Smooth muscle cell (in vitro differentiated cells): ENCODE measurements at regions not wholly inside any gene's neighbourhood (a gene's known extent, or its start where the extent isn't known, plus 50 kb on each side); places are given as distances from the start of the nearest gene placed in this dataset.
A peak's percentile ranks its signal among the peaks of the same experiment; 100 is the strongest.
"Not testable (repeated sequence)": the region's sequence is repeated elsewhere in the genome, so short reads cannot be mapped to it uniquely, and the experiment has no call there.

Source experiments
- DNase-seq: peaks from one replicate; lab custom pipeline; 2025; ENCODE audit not compliant: unreplicated experiment; lab: John Stamatoyannopoulos, UW
- H2AFZ ChIP-seq: fragments of 200-600 bp; sonication (generic); 2 replicates; pipeline ENCODE4 v1.6.0; 2016; ENCODE audit warnings: antibody characterized with exemption, low read depth, mild to moderate bottlenecking
- H3F3A ChIP-seq: fragments of 200-600 bp; sonication (generic); 2 replicates; pipeline ENCODE4 v1.6.0; 2017; ENCODE audit warnings: antibody characterized with exemption, low read depth
- H3K27ac ChIP-seq: fragments of 200-600 bp; sonication (generic); 2 replicates; pipeline ENCODE4 v1.5.1; 2016; ENCODE audit warnings: low read depth, mild to moderate bottlenecking
- H3K27me3 ChIP-seq: fragments of 200-600 bp; sonication (generic); 2 replicates; pipeline ENCODE4 v1.6.1; 2016; ENCODE audit warnings: low read depth, mild to moderate bottlenecking
- H3K36me3 ChIP-seq: fragments of 200-600 bp; sonication (generic); 2 replicates; pipeline ENCODE4 v1.5.1; 2016; ENCODE audit warnings: low read depth
- H3K4me1 ChIP-seq: fragments of 200-600 bp; sonication (generic); 2 replicates; pipeline ENCODE4 v1.5.1; 2016; ENCODE audit warnings: low read depth
- H3K4me2 ChIP-seq: fragments of 200-600 bp; sonication (generic); 2 replicates; pipeline ENCODE4 v1.6.0; 2016; ENCODE audit warnings: mild to moderate bottlenecking
- H3K4me3 ChIP-seq: fragments of 200-600 bp; sonication (generic); 2 replicates; pipeline ENCODE4 v1.5.1; 2016; ENCODE audit warnings: mild to moderate bottlenecking
- H3K79me2 ChIP-seq: fragments of 200-600 bp; sonication (generic); 2 replicates; pipeline ENCODE4 v1.6.0; 2016; ENCODE audit warnings: low read depth, mild to moderate bottlenecking
- H3K9ac ChIP-seq: fragments of 200-600 bp; sonication (generic); 2 replicates; pipeline ENCODE4 v1.6.0; 2016; ENCODE audit warnings: low read depth
- H3K9me3 ChIP-seq: fragments of 200-600 bp; sonication (generic); replicated peaks from 2 replicates; pipeline ENCODE4 v1.5.1; 2016; ENCODE audit warnings: low read depth
- H4K20me1 ChIP-seq: fragments of 200-600 bp; sonication (generic); 2 replicates; pipeline ENCODE4 v1.6.0; 2016; ENCODE audit warnings: low read depth
- CTCF ChIP-seq: fragments of 200-600 bp; sonication (generic); IDR thresholded peaks from 2 replicates; pipeline ENCODE4 v1.5.1; 2017; ENCODE audit warnings: borderline replicate concordance, mild to moderate bottlenecking, antibody characterized with exemption; ENCODE audit not compliant: insufficient read depth, poor library complexity, severe bottlenecking
- WGBS: methylation state at CpG from one replicate; pipeline ENCODE4 v1.1.7; 2016; ENCODE audit warnings: low lambda C conversion rate; 5-methylcytosine and 5-hydroxymethylcytosine counted together

GRCh38 chr3:124063197-124063909, 71.4 kb upstream of the ROPN1 start:
- Histone ChIP-seq H2AFZ (no peak overlapping the region), H3K9me3 (no peaks in the 10 kb centered on the region), H3F3A (peaks cover 3% of the 10 kb centered on the region), H3K79me2 (peaks cover 38% of the 10 kb centered on the region), H3K4me3 (no peak overlapping the region), H3K36me3 (no peaks in the 10 kb centered on the region), H3K27ac (no peak overlapping the region), H3K9ac (no peak overlapping the region), H3K27me3 (no peaks in the 10 kb centered on the region), H3K4me1 (peaks cover 11% of the 10 kb centered on the region), H4K20me1 (peaks cover 85% of the 10 kb centered on the region), H3K4me2 (peak overlapping the region; percentile 34)
- 83% methylated on average over 9 of the region's 9 CpGs for WGBS
- no peak for DNase-seq
- TF ChIP-seq CTCF, result no peak

- no peaks in the 10 kb centered on the region for H3K27me3 ChIP-seq
- WGBS, result 37% methylated on average over 1 of the region's 1 CpG
- H4K20me1 ChIP-seq, result peaks cover 90% of the 10 kb centered on the region
- H3K79me2 ChIP-seq, result peaks cover 36% of the 10 kb centered on the region
- peaks cover 11% of the 10 kb centered on the region for H3K4me1 ChIP-seq
- no peak overlapping the region for H3K4me3 ChIP-seq
- no peak for TF ChIP-seq CTCF
- H3K36me3 ChIP-seq, result no peaks in the 10 kb centered on the region
- peaks cover 3% of the 10 kb centered on the region for H3F3A ChIP-seq
- DNase-seq, result no peak
- H3K27ac ChIP-seq, result no peak overlapping the region
- H3K4me2 ChIP-seq, result peak overlapping the region; percentile 8
- no peak overlapping the region for H3K9ac ChIP-seq
- no peak overlapping the region for H2AFZ ChIP-seq
- no peaks in the 10 kb centered on the region for H3K9me3 ChIP-seq
These were observed 72.1 kb upstream of the ROPN1 start for GRCh38 chr3:124064050-124064449.

GRCh38 chr3:124066543-124066942, 74.6 kb upstream of the ROPN1 start:
- not testable (repeated sequence) for DNase-seq, H3K27ac ChIP-seq, H3K9ac ChIP-seq, H3K27me3 ChIP-seq, H3K4me2 ChIP-seq, H3K9me3 ChIP-seq, H3F3A ChIP-seq, H3K4me3 ChIP-seq, H3K36me3 ChIP-seq, H2AFZ ChIP-seq
- peaks cover 13% of the 10 kb centered on the region for H3K4me1 ChIP-seq
- H3K79me2 ChIP-seq, result peaks cover 24% of the 10 kb centered on the region
- 65% methylated on average over 3 of the region's 3 CpGs for WGBS
- H4K20me1 ChIP-seq, result peaks cover 91% of the 10 kb centered on the region

GRCh38 chr3:124069706-124070105, 77.8 kb upstream of the ROPN1 start:
- not testable (repeated sequence) for H3F3A ChIP-seq, H3K9ac ChIP-seq, H3K4me1 ChIP-seq, H2AFZ ChIP-seq, DNase-seq, H3K36me3 ChIP-seq, H3K9me3 ChIP-seq, H3K4me3 ChIP-seq, H3K27me3 ChIP-seq
- Histone ChIP-seq H3K4me2 (peak overlapping the region; percentile 42), H3K79me2 (peaks cover 22% of the 10 kb centered on the region), H3K27ac (peak overlapping the region; percentile 19), H4K20me1 (peaks cover 91% of the 10 kb centered on the region)
- WGBS, result 5% methylated on average over 2 of the region's 2 CpGs

GRCh38 chr3:124075090-124075489, 83.2 kb upstream of the ROPN1 start:
- not testable (repeated sequence) for H3K9ac ChIP-seq, DNase-seq, H3F3A ChIP-seq, H3K36me3 ChIP-seq, H3K4me2 ChIP-seq, H3K27ac ChIP-seq, H3K4me1 ChIP-seq, H3K4me3 ChIP-seq, H2AFZ ChIP-seq, H3K9me3 ChIP-seq, H3K27me3 ChIP-seq
- peaks cover 78% of the 10 kb centered on the region for H4K20me1 ChIP-seq
- peaks cover 35% of the 10 kb centered on the region for H3K79me2 ChIP-seq
- 95% methylated on average over 3 of the region's 3 CpGs for WGBS
